SW 1271 (cell line): ENCODE measurements at regions not wholly inside any gene's neighbourhood (a gene's known extent, or its start where the extent isn't known, plus 50 kb on each side); places are given as distances from the start of the nearest gene placed in this dataset.

Source experiments
- DNase-seq, 2 experiments: peaks; one replicate each; lab custom pipeline; 2025; lab: John Stamatoyannopoulos, UW

DNA sequence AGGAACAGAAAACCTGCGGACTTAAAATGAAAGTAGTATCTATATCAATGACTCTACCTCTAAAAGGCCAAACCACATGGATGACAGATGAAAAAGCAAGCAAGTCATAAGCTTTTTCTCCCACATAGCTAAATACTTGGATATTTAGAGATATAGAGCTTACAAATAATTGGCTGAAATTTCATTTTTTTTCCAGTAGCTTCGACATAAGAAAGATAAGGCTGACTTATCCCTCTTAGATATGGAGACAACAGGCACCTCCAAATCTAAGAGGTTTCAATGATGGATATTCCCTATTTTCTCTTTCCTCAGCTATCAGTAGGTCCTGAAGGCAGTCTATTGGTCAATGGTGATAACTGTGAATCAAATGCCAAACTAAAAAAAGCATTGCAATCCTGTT lies 460.3 kb downstream of the MEIS1 start:
- no peak for DNase-seq

- no peak for DNase-seq
These were observed 461.2 kb downstream of the MEIS1 start for GRCh38 chr2:66896131-66896530.

GRCh38 chr2:66897181-66897580 lies 462.3 kb downstream of the MEIS1 start:
- no peak for DNase-seq

GRCh38 chr2:66897691-66898150 lies 462.8 kb downstream of the MEIS1 start:
- no peak for DNase-seq

DNA sequence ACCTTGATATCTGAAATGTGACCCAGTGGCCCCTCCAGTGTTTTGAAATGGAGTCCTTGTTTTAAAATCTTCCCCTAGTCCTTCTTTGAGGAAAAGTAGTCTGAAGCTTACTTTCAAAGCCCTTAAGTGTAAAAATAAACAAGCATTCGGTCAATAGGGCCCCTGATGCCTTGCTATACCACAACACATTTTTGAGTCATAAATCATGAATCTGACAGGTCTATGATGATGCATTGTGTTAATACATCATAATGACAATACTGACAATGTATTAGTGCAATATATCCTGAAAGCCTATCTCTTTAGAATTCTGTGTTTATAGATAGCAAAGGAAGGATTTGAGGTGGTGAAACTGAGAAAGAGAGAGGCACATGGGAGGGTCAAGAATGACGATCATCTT lies 464.2 kb downstream of the MEIS1 start:
- DNase-seq: no peak

DNA sequence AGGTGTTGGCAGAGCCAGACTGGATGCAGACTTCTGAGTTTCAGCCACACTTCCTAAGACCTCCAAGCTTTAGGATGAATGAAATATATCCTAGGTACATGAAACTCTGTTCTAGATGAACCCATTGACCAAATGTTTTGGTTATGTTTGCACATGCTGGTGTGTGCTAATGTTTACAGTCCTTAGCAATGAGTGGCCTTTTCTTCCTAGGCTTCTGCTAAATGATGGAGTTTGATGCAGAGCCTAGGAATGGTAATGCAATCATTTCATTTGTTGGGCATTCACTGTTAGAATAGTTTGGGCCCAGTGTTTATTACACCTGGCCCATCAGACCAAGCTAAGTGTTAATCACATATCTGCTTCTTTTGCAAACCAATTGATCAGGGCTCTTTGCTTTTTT lies 464.7 kb downstream of the MEIS1 start:
- no peak for DNase-seq

GRCh38 chr2:66901344-66901743 lies 466.4 kb downstream of the MEIS1 start:
- no peak for DNase-seq

GRCh38 chr2:66903183-66903582 lies 468.3 kb downstream of the MEIS1 start:
- no peak for DNase-seq

DNA sequence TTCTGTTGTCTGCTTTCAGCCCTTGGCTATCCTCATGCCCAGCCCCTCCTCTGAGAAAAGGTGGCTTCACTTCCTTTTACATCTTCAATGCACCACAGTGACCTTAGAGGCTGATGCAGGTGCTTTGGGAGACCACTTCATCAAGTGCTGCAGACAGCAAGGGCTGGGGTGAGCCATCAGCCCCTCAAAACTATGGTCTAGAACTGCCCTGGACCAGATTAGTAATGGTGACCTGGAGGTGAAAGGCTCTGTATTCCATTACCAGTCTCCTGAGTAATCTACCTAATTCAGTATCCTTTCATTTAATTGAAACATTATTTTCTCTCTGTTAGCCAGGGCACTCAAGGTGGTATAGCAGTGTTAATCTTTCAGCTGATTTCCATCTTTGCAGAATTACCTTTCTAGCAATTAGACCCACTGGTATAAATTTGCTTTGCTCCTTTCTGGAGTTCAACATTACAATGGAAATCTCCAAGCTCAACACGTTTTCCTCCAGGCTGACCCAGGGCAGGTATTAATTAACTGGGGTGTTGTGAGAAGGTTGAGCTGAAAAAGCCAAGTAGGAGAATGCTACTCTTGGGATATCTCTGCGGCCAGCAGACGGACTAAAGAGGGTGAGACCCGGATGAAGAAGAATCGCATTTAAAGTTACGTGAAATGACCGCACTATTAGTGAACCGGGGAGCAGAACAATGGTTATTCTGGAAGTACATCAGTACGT lies 469.0 kb downstream of the MEIS1 start:
- DNase-seq: no peak

- no peak for DNase-seq
These were observed 480.3 kb downstream of the MEIS1 start for GRCh38 chr2:66915237-66915636.

DNA sequence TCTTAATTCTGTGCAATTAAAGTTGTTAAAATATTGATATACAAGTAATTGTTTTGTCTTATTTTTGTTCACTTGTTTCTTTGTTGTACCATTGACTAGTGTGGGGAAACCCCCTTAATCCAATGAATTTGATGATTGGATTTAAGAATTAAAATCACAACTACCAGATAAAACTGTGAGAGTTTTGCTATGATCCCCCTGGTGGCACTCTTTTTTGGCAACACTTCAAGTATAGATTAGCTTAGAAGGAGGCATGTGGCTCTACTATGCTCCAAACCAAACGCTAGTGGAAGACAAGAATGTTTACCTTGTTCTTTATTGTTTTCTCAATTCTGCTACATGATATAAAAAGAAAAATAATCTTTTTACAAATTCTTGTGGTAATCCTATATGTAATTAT lies 477.8 kb upstream of the ETAA1 start:
- DNase-seq: no peak

GRCh38 chr2:66920415-66920814 lies 476.7 kb upstream of the ETAA1 start:
- DNase-seq: no peak

GRCh38 chr2:66925128-66925527 lies 472.0 kb upstream of the ETAA1 start:
- DNase-seq: no peak

- no peak for DNase-seq
These were observed 470.5 kb upstream of the ETAA1 start for GRCh38 chr2:66926594-66927112.

DNA sequence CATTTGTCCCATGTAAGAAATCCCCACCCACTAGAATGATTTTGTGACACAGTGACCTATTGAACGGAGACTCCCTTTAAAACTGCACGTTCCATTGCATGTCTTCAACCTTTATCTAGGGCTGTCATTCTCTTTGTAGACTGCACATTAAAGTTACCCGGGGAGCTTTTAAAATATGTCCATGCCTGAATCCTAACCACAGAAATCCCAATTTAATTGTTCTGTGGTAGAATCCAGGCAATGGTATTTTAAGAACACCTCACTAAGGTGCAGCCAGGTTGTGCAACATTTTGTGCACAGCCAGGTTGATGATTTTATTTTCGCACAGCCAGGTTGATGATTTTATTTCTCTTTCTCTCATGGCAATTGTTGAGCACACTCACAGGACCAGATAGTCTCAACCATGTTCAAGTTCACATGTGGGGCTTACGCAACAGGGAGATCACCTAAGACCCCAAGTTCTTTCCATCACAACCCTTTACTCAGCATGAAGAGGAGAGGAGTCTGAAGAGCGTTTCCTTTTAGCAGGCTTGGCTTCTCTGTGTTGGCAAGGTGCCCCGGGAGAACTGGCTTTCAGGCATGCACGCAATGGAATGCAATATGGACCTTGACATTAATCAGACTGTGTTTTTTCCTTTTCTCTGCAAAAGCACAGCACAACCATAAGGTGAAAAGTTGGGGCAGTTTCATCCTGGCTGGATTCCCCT lies 467.3 kb upstream of the ETAA1 start:
- no peak for DNase-seq

- DNase-seq: no peak
These were observed 466.6 kb upstream of the ETAA1 start for GRCh38 chr2:66930339-66931220.

DNA sequence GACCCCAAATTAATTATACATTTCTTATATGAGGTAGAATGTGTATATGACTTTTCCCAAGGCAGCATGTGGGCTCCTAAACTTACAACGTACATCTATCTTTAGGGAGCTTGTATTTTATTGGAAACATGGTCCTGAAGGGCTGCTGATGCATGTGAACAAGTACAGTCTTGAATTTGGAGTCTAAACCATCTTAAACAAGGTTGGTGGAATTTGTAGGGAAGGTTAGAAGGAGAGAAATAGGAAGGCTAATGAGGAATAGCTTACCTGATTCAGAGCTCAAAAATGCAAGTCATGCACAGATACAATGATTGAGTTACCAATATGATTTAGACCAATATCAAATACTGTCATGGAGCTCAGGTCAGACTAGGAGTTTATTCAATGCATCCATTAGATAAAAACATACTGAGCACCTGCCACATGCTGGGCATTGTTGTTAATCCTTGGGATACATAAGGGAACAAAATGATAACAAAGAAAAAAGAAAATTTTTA lies 458.6 kb upstream of the ETAA1 start:
- DNase-seq: no peak

DNA sequence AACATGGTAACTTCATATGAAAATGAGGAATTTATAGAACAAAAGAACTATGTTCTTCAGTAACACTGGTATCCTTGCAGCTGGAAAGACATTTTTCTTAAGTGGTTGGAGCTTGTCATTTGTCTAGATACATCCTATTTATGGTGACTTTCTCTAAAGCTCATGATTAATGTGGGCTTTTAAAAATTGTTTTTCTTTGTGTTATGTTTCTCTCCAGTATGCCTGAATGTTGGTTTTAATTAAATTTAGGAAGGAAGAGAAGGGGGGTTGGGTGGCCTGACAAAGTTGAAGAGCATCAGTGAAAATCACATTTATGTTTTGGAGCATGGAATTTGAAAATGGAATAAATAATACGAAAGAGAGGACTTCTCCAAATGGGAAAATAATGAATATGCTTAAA lies 457.1 kb upstream of the ETAA1 start:
- no peak for DNase-seq

DNA sequence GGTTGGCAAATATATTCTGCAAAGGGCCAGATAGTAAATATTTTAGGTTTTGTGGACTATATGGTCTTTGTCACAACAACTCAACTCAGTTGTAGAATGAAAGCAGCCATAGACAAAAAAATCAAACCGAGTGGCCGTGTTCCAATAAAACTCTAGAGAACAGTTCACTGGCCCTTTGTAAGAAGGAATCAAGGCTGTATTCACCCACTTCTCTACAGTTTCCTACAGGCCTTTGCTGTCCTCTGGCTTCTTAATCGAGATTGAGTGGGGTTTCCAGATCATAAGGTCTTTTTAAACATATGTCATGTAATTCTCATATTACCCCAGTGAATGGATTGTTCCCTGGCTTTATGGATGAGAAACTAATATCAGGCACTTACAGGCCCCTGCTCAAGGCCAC lies 448.9 kb upstream of the ETAA1 start:
- DNase-seq: no peak

- DNase-seq: no peak
These were observed 439.9 kb upstream of the ETAA1 start for GRCh38 chr2:66957198-66957597.

- DNase-seq: no peak
These were observed 439.5 kb upstream of the ETAA1 start for GRCh38 chr2:66957677-66958076.

- DNase-seq: no peak
These were observed 437.0 kb upstream of the ETAA1 start for GRCh38 chr2:66960161-66960560.
